ENCODE measurements at regions not wholly inside any gene's neighbourhood (a gene's known extent, or its start where the extent isn't known, plus 50 kb on each side); places are given as distances from the start of the nearest gene placed in this dataset.

GRCh38 chr6:139743664-139744437 lies 369.4 kb upstream of the CITED2 start:
- no peaks in the 10 kb centered on the region for H3K9me3 ChIP-seq (replicated peaks; ENCODE audit: control insufficient read depth, insufficient read depth, low read depth, low read length)
- no peaks in the 10 kb centered on the region for H3K36me3 ChIP-seq (ENCODE audit: control insufficient read depth, insufficient read depth, low read length)
- in situ Hi-C loops (cut with MboI) (no loop called here), intact Hi-C loops (cut with micrococcal nuclease) (no loop called here)
- H3K27me3 ChIP-seq (ENCODE audit: control insufficient read depth in 2 of 2, insufficient read depth in 2 of 2, low read length in 2 of 2), result no peaks in the 10 kb centered on the region
- ATAC-seq (no peak), DNase-seq (ENCODE audit: extremely low read depth in 1 of 4, low spot score in 3 of 4) (no peak), FAIRE-seq (no peak)
- H3K9ac ChIP-seq (ENCODE audit: insufficient read depth in 1 of 2, low read depth in 2 of 2, low read length in 2 of 2), result no peak overlapping the region
- CTCF ChIA-PET (ENCODE audit: low intra/inter-chr PET ratio), result no interaction called here
- POLR2A ChIA-PET, result no interaction called here
- no peak overlapping the region for H3K27ac ChIP-seq (ENCODE audit: extremely low read depth, low read depth, low read length)
- no peak for TF ChIP-seq MEF2A (IDR thresholded peaks at IDR 0.05; ENCODE audit: control insufficient read depth, low read depth, low read length)
- TF ChIP-seq ZNF316 (IDR thresholded peaks at IDR 0.05), result peak; percentile 17; the same call in 1 of the 2 replicates
- no peak for TF ChIP-seq ZNF408 (CRISPR knock-in tag; IDR thresholded peaks at IDR 0.05; ENCODE audit: low read depth)
- H3K4me2 ChIP-seq (ENCODE audit: insufficient read depth, low read length), result no peak overlapping the region
- H3K4me1 ChIP-seq (replicated peaks in 1 of 2; ENCODE audit: control insufficient read depth in 2 of 2, insufficient read depth in 2 of 2, low read length in 2 of 2), result peaks cover 0 to 7% of the 10 kb centered on the region in 2 experiments; a peak in 2 of 5 replicates
- BruUV-seq (replicated peaks), result no TSS peak
- no peaks in the 10 kb centered on the region for H3K79me2 ChIP-seq (ENCODE audit: control insufficient read depth, insufficient read depth, low read length)
- WGBS (ENCODE audit: insufficient coverage, low coverage, missing lambda C conversion rate), result 39% methylated on average over 3 of the region's 3 CpGs
- H4K20me1 ChIP-seq (replicated peaks; ENCODE audit: control insufficient read depth, insufficient read depth, low read length), result no peaks in the 10 kb centered on the region
- H3K4me3 ChIP-seq, result no peak overlapping the region
- no peaks in the 10 kb centered on the region for H3K9me1 ChIP-seq (ENCODE audit: control insufficient read depth, insufficient read depth, low read length)
- no peak overlapping the region for H2AFZ ChIP-seq (ENCODE audit: low read depth, low read length)

GRCh38 chr6:139742671-139743070 lies 368.2 kb upstream of the CITED2 start:
- Histone ChIP-seq H3K27ac (ENCODE audit: extremely low read depth, low read depth, low read length) (no peak overlapping the region), H3K4me1 (replicated peaks in 1 of 2; ENCODE audit: control insufficient read depth in 2 of 2, insufficient read depth in 2 of 2, low read length in 2 of 2) (no peaks in the 10 kb centered on the region), H2AFZ (ENCODE audit: low read depth, low read length) (no peak overlapping the region), H4K20me1 (replicated peaks; ENCODE audit: control insufficient read depth, insufficient read depth, low read length) (no peaks in the 10 kb centered on the region), H3K79me2 (ENCODE audit: control insufficient read depth, insufficient read depth, low read length) (no peaks in the 10 kb centered on the region), H3K9ac (ENCODE audit: insufficient read depth in 1 of 2, low read depth in 2 of 2, low read length in 2 of 2) (no peak overlapping the region), H3K9me1 (ENCODE audit: control insufficient read depth, insufficient read depth, low read length) (no peaks in the 10 kb centered on the region), H3K9me3 (replicated peaks; ENCODE audit: control insufficient read depth, insufficient read depth, low read depth, low read length) (no peaks in the 10 kb centered on the region), H3K36me3 (ENCODE audit: control insufficient read depth, insufficient read depth, low read length) (no peaks in the 10 kb centered on the region), H3K4me2 (ENCODE audit: insufficient read depth, low read length) (no peak overlapping the region), H3K4me3 (no peak overlapping the region), H3K27me3 (ENCODE audit: control insufficient read depth in 2 of 2, insufficient read depth in 2 of 2, low read length in 2 of 2) (no peaks in the 10 kb centered on the region)
- no TSS peak for BruUV-seq (replicated peaks)
- DNase-seq (ENCODE audit: extremely low read depth in 1 of 4, low spot score in 3 of 4), result no peak
- in situ Hi-C loops (cut with MboI) (no loop called here), intact Hi-C loops (cut with micrococcal nuclease) (no loop called here)
- POLR2A ChIA-PET, result interaction anchor here (1.2 kb wide), 1 partner anchor 368 kb away, joined by 4 read pairs; the partner anchor contains the start of gene CITED2
- CTCF ChIA-PET (ENCODE audit: low intra/inter-chr PET ratio), result no interaction called here
- FAIRE-seq, result no peak
- no peak for ATAC-seq
- 0% methylated on average over 1 of the region's 1 CpG for WGBS (ENCODE audit: insufficient coverage, low coverage, missing lambda C conversion rate)
- TF ChIP-seq HNRNPL (IDR thresholded peaks at IDR 0.05; ENCODE audit: low read depth, low read length) (no peak), RFX1 (IDR thresholded peaks at IDR 0.05) (no peak), TEAD2 (tag; IDR thresholded peaks at IDR 0.05) (no peak), REST (IDR thresholded peaks at IDR 0.05; ENCODE audit: borderline replicate concordance) (no peak), REST (CRISPR knock-in tag; IDR thresholded peaks at IDR 0.05; ENCODE audit: low read depth) (no peak), KLF1 (tag; IDR thresholded peaks at IDR 0.05) (no peak)

Measured in K562 (cell line).